ENCODE measurements at regions not wholly inside any gene's neighbourhood (a gene's known extent, or its start where the extent isn't known, plus 50 kb on each side); places are given as distances from the start of the nearest gene placed in this dataset.

- no peaks in the 10 kb centered on the region for H3K36me3 ChIP-seq
- WGBS, 2 donors (ENCODE audit: low coverage in 1 of 2): 67% methylated on average over 3 of the region's 3 CpGs; no CpG with 5 or more reads in 1 of the 2 donors
- H3K4me1 ChIP-seq: peaks cover 0 to 2% (median 0%) of the 10 kb centered on the region in 4 donors
- no peak overlapping the region for H3K4me3 ChIP-seq
- H3K27ac ChIP-seq: no peak overlapping the region
- TF ChIP-seq POLR2AphosphoS5 (IDR thresholded peaks at IDR 0.05) (no peak), EP300 (IDR thresholded peaks at IDR 0.05; ENCODE audit: low read depth) (no peak), POLR2A (IDR thresholded peaks at IDR 0.05) (no peak)
- TF ChIP-seq, protein P1, sequence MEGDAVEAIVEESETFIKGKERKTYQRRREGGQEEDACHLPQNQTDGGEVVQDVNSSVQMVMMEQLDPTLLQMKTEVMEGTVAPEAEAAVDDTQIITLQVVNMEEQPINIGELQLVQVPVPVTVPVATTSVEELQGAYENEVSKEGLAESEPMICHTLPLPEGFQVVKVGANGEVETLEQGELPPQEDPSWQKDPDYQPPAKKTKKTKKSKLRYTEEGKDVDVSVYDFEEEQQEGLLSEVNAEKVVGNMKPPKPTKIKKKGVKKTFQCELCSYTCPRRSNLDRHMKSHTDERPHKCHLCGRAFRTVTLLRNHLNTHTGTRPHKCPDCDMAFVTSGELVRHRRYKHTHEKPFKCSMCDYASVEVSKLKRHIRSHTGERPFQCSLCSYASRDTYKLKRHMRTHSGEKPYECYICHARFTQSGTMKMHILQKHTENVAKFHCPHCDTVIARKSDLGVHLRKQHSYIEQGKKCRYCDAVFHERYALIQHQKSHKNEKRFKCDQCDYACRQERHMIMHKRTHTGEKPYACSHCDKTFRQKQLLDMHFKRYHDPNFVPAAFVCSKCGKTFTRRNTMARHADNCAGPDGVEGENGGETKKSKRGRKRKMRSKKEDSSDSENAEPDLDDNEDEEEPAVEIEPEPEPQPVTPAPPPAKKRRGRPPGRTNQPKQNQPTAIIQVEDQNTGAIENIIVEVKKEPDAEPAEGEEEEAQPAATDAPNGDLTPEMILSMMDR (IDR thresholded peaks at IDR 0.05): no peak
- in situ Hi-C loops (cut with MboI; ENCODE audit: low pct_ligation_motif_present in 1 of 4, low pct_unique_long_range_greater_than_20kb in 1 of 4, low sequenced_read_pairs in 3 of 4) (no loop called here), intact Hi-C loops (cut with DNase I; ENCODE audit: low total_unique reads) (no loop called here)
- DNase-seq: no peak
- no peaks in the 10 kb centered on the region for H3K9me3 ChIP-seq
- no peaks in the 10 kb centered on the region for H3K27me3 ChIP-seq
Measured at GRCh38 chr10:46234026-46234425, 52.8 kb upstream of the ANTXRL start.

DNA sequence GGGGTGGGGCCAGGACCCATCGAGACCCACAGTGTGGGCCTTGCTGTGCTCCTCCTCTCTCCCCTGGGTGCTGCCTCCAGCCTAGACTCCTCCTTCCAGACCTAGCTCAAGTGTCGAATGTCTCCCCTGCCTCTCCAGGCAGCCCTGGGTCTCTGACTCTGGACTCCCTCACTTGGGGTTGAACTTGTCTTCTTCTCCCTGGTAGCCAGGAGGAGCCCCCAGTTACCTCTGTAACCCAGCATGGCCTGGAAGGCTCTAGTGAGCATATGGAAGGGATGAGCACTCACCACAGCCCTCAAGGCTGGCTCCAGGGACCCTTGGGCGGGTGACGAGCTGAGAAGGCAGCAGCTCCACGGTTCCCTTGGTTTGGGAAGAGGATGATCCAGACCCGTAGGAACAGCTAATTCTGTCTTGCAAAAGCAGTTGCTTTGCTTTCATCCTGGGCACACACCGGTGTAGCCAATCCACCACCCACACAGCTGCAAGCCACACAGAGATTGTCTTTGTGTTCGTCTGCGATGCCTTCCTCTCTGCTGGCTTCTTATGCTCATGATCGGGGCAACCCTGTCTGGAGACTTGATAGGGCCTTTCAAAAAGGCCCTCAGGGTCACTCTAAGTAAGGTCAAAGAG lies 52.3 kb upstream of the ANTXRL start:
- H3K36me3 ChIP-seq: no peaks in the 10 kb centered on the region
- DNase-seq: no peak

GRCh38 chr10:46235705-46236545 lies 50.9 kb upstream of the ANTXRL start:
- Histone ChIP-seq H3K27me3 (no peaks in the 10 kb centered on the region), H3K4me3 (no peak overlapping the region), H3K27ac (no peak overlapping the region), H3K9me3 (no peaks in the 10 kb centered on the region), H3K36me3 (no peaks in the 10 kb centered on the region), H3K4me1 (no peaks in the 10 kb centered on the region)
- 80% methylated on average over 5 of the region's 5 CpGs; no CpG with 5 or more reads in 1 of the 2 donors for WGBS, 2 donors (ENCODE audit: low coverage in 1 of 2)
- in situ Hi-C loops (cut with MboI; ENCODE audit: low pct_ligation_motif_present in 1 of 4, low pct_unique_long_range_greater_than_20kb in 1 of 4, low sequenced_read_pairs in 3 of 4): no loop called here
- no peak for DNase-seq
- intact Hi-C loops (cut with DNase I; ENCODE audit: low total_unique reads): no loop called here
- TF ChIP-seq POLR2A (IDR thresholded peaks at IDR 0.05): no peak
- no peak for TF ChIP-seq EP300 (IDR thresholded peaks at IDR 0.05; ENCODE audit: low read depth)
- no peak for TF ChIP-seq POLR2AphosphoS5 (IDR thresholded peaks at IDR 0.05)
- TF ChIP-seq, protein P1 (IDR thresholded peaks at IDR 0.05): no peak

More for the DNA sequence above, 52.3 kb upstream of the ANTXRL start:
- in situ Hi-C loops (cut with MboI; ENCODE audit: low pct_ligation_motif_present in 1 of 4, low pct_unique_long_range_greater_than_20kb in 1 of 4, low sequenced_read_pairs in 3 of 4): no loop called here
- Histone ChIP-seq H3K4me3 (no peak overlapping the region), H3K4me1 (no peaks in the 10 kb centered on the region), H3K27ac (no peak overlapping the region), H3K9me3 (no peaks in the 10 kb centered on the region), H3K27me3 (no peaks in the 10 kb centered on the region)
- intact Hi-C loops (cut with DNase I; ENCODE audit: low total_unique reads): no loop called here
- WGBS, 2 donors (ENCODE audit: low coverage in 1 of 2): 70 to 92% methylated on average over 2 to 10 of the region's 10 CpGs
- TF ChIP-seq POLR2AphosphoS5 (IDR thresholded peaks at IDR 0.05) (no peak), POLR2A (IDR thresholded peaks at IDR 0.05) (no peak), EP300 (IDR thresholded peaks at IDR 0.05; ENCODE audit: low read depth) (no peak)
- TF ChIP-seq, protein P1 (IDR thresholded peaks at IDR 0.05): no peak

- no peak for DNase-seq
- no peaks in the 10 kb centered on the region for H3K4me1 ChIP-seq
- TF ChIP-seq POLR2A (IDR thresholded peaks at IDR 0.05) (no peak), EP300 (IDR thresholded peaks at IDR 0.05; ENCODE audit: low read depth) (no peak), POLR2AphosphoS5 (IDR thresholded peaks at IDR 0.05) (no peak)
- TF ChIP-seq, protein P1 (IDR thresholded peaks at IDR 0.05): no peak
- no peak overlapping the region for H3K4me3 ChIP-seq
- no peaks in the 10 kb centered on the region for H3K36me3 ChIP-seq
- WGBS, 2 donors (ENCODE audit: low coverage in 1 of 2): 89% methylated on average over 2 of the region's 2 CpGs; no CpG with 5 or more reads in 1 of the 2 donors
- H3K27ac ChIP-seq: no peak overlapping the region
- intact Hi-C loops (cut with DNase I; ENCODE audit: low total_unique reads): no loop called here
- in situ Hi-C loops (cut with MboI; ENCODE audit: low pct_ligation_motif_present in 1 of 4, low pct_unique_long_range_greater_than_20kb in 1 of 4, low sequenced_read_pairs in 3 of 4): no loop called here
- no peaks in the 10 kb centered on the region for H3K9me3 ChIP-seq
- H3K27me3 ChIP-seq: no peaks in the 10 kb centered on the region
Measured at GRCh38 chr10:46236546-46236887, 50.3 kb upstream of the ANTXRL start.
